ENCODE measurements at regions not wholly inside any gene's neighbourhood (a gene's known extent, or its start where the extent isn't known, plus 50 kb on each side); places are given as distances from the start of the nearest gene placed in this dataset.

GRCh38 chr13:107590556-107590955, 624.8 kb downstream of the LIG4 start:
- no peaks in the 10 kb centered on the region for H3K36me3 ChIP-seq
- WGBS, 4 donors: 74 to 85% (median 81%) methylated on average over 3 of the region's 3 CpGs
- TF ChIP-seq CTCF (IDR thresholded peaks at IDR 0.05): no peak
- TF ChIP-seq POLR2A (IDR thresholded peaks at IDR 0.05): no peak
- ATAC-seq: no peak
- H3K27ac ChIP-seq: no peak overlapping the region
- H3K27me3 ChIP-seq: no peaks in the 10 kb centered on the region
- DNase-seq: no peak
- intact Hi-C loops (cut with DNase I): no loop called here
- no peaks in the 10 kb centered on the region for H3K9me3 ChIP-seq
- H3K4me3 ChIP-seq: no peak overlapping the region
- no peaks in the 10 kb centered on the region for H3K4me1 ChIP-seq

GRCh38 chr13:107587681-107588080, 627.7 kb downstream of the LIG4 start:
- DNase-seq: no peak
- intact Hi-C loops (cut with DNase I): no loop called here
- ATAC-seq: no peak
- no peaks in the 10 kb centered on the region for H3K4me1 ChIP-seq
- H3K9me3 ChIP-seq: no peaks in the 10 kb centered on the region
- TF ChIP-seq CTCF (IDR thresholded peaks at IDR 0.05) (no peak), POLR2A (IDR thresholded peaks at IDR 0.05) (no peak)
- H3K4me3 ChIP-seq: no peak overlapping the region
- no peaks in the 10 kb centered on the region for H3K36me3 ChIP-seq
- H3K27ac ChIP-seq: no peak overlapping the region
- no peaks in the 10 kb centered on the region for H3K27me3 ChIP-seq
- WGBS, 4 donors: 70 to 84% (median 78%) methylated on average over 2 of the region's 2 CpGs

DNA sequence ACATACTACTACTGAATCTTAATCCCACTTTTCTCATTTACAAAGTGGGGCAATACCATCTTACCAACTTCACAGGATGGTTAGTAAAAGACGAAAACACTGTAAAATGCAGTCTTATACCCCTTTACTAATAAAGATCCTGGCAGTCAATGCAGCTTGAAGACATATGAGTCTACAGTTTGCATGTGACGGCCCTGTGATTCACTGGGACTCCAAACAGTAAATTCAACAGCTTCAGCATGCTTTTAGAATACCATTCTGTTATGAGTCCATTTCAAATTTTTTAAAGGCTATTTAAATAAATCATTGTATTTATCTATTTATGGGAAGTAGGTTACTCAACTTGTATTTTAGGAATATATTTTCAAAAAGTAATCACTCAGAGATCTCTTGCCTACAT, 629.1 kb downstream of the LIG4 start:
- no peaks in the 10 kb centered on the region for H3K27me3 ChIP-seq
- WGBS, 4 donors: 83 to 91% (median 86%) methylated on average over 2 of the region's 2 CpGs

GRCh38 chr13:107585469-107586180, 629.7 kb downstream of the LIG4 start:
- no peak overlapping the region for H3K27ac ChIP-seq
- DNase-seq (no peak), ATAC-seq (no peak)
- no peaks in the 10 kb centered on the region for H3K36me3 ChIP-seq
- H3K9me3 ChIP-seq: no peaks in the 10 kb centered on the region
- WGBS, 4 donors: 22 to 60% (median 41%) methylated on average over 2 of the region's 2 CpGs
- TF ChIP-seq POLR2A (IDR thresholded peaks at IDR 0.05) (no peak), CTCF (IDR thresholded peaks at IDR 0.05) (no peak)
- H3K27me3 ChIP-seq: no peaks in the 10 kb centered on the region
- no peak overlapping the region for H3K4me3 ChIP-seq
- intact Hi-C loops (cut with DNase I): no loop called here
- H3K4me1 ChIP-seq: no peaks in the 10 kb centered on the region

More for the DNA sequence above, 629.1 kb downstream of the LIG4 start:
- H3K4me1 ChIP-seq: no peaks in the 10 kb centered on the region
- ATAC-seq (no peak), DNase-seq (no peak)
- no peak overlapping the region for H3K4me3 ChIP-seq
- H3K9me3 ChIP-seq: no peaks in the 10 kb centered on the region
- H3K36me3 ChIP-seq: no peaks in the 10 kb centered on the region
- no peak for TF ChIP-seq CTCF (IDR thresholded peaks at IDR 0.05)
- TF ChIP-seq POLR2A (IDR thresholded peaks at IDR 0.05): no peak
- intact Hi-C loops (cut with DNase I): no loop called here
- H3K27ac ChIP-seq: no peak overlapping the region
